Neural progenitor cell (in vitro differentiated cells): ENCODE measurements at regions not wholly inside any gene's neighbourhood (a gene's known extent, or its start where the extent isn't known, plus 50 kb on each side); places are given as distances from the start of the nearest gene placed in this dataset.

Source experiments
- DNase-seq: peaks from one replicate; pipeline ENCODE4 v3.0.0-alpha.2; 2016; ENCODE audit warnings: low spot score
- H2AFZ ChIP-seq: fragments of 200-600 bp; sonication (generic); replicated peaks from 2 replicates; pipeline ENCODE4 v1.6.1; 2016; ENCODE audit warnings: antibody characterized with exemption
- H3F3A ChIP-seq: fragments of 200-600 bp; sonication (generic); 2 replicates; pipeline ENCODE4 v1.6.1; 2016; ENCODE audit warnings: antibody characterized with exemption, low read depth
- H3K27ac ChIP-seq: fragments of 200-600 bp; sonication (generic); 2 replicates; pipeline ENCODE4 v1.5.1; 2016; ENCODE audit warnings: mild to moderate bottlenecking
- H3K27me3 ChIP-seq: fragments of 200-600 bp; sonication (generic); 2 replicates; pipeline ENCODE4 v1.6.1; 2016; ENCODE audit warnings: mild to moderate bottlenecking, moderate library complexity
- H3K36me3 ChIP-seq: fragments of 200-600 bp; sonication (generic); 2 replicates; pipeline ENCODE4 v1.5.1; 2016
- H3K4me1 ChIP-seq: fragments of 200-600 bp; sonication (generic); 2 replicates; pipeline ENCODE4 v1.6.1; 2016; ENCODE audit warnings: mixed run types
- H3K4me2 ChIP-seq: fragments of 200-600 bp; sonication (generic); 2 replicates; pipeline ENCODE4 v1.6.1; 2016
- H3K4me3 ChIP-seq: fragments of 200-600 bp; sonication (generic); 2 replicates; pipeline ENCODE4 v1.5.1; 2016
- H3K79me2 ChIP-seq: fragments of 200-600 bp; sonication (generic); 2 replicates; pipeline ENCODE4 v1.6.1; 2016; ENCODE audit warnings: low read depth
- H3K9ac ChIP-seq: fragments of 200-600 bp; sonication (generic); 2 replicates; pipeline ENCODE4 v1.6.1; 2016
- H3K9me3 ChIP-seq: fragments of 200-600 bp; sonication (generic); 2 replicates; pipeline ENCODE4 v1.5.1; 2016; ENCODE audit warnings: low read depth
- H4K20me1 ChIP-seq: fragments of 200-600 bp; sonication (generic); 2 replicates; pipeline ENCODE4 v1.6.1; 2016; ENCODE audit warnings: low read depth
- H3K27ac Mint-ChIP-seq: 3 replicates; pipeline ENCODE4 v1.8.0; 2021; ENCODE audit warnings: mixed read lengths
- H3K27me3 Mint-ChIP-seq: 2 replicates; pipeline ENCODE4 v1.8.0; 2022; ENCODE audit warnings: low read depth, mild to moderate bottlenecking, inconsistent platforms, moderate library complexity, mixed read lengths; ENCODE audit not compliant: insufficient read depth
- H3K36me3 Mint-ChIP-seq: 3 replicates; pipeline ENCODE4 v1.8.0; 2021; ENCODE audit warnings: mixed read lengths
- H3K4me1 Mint-ChIP-seq: 3 replicates; pipeline ENCODE4 v1.8.0; 2021; ENCODE audit warnings: mixed read lengths
- H3K4me3 Mint-ChIP-seq: 3 replicates; pipeline ENCODE4 v1.8.0; 2021; ENCODE audit warnings: mild to moderate bottlenecking, moderate library complexity, mixed read lengths
- H3K9me3 Mint-ChIP-seq: 3 replicates; pipeline ENCODE4 v1.8.0; 2020; ENCODE audit warnings: mixed read lengths
- CTCF ChIP-seq: fragments of 200-600 bp; sonication (generic); IDR thresholded peaks from 2 replicates; pipeline ENCODE4 v1.5.1; 2017; ENCODE audit warnings: antibody characterized with exemption, mild to moderate bottlenecking
- EZH2 ChIP-seq: fragments of 200-600 bp; sonication (generic); IDR thresholded peaks from 2 replicates; pipeline ENCODE4 v1.6.1; 2017; ENCODE audit warnings: antibody characterized with exemption, mild to moderate bottlenecking, moderate library complexity
- EZH2phosphoT487 ChIP-seq: fragments of 200-600 bp; sonication (generic); IDR thresholded peaks from 2 replicates; pipeline ENCODE4 v1.6.1; 2017; ENCODE audit warnings: antibody characterized with exemption

- H3K9ac ChIP-seq = no peak overlapping the region
- no peak overlapping the region for H3K4me2 ChIP-seq
- H3K4me1 Mint-ChIP-seq = no peaks in the 10 kb centered on the region
- no peak for DNase-seq
- no peak overlapping the region for H3K4me3 ChIP-seq
- peaks cover 8% of the 10 kb centered on the region for H3F3A ChIP-seq
- no peaks in the 10 kb centered on the region for H3K9me3 Mint-ChIP-seq
- no peaks in the 10 kb centered on the region for H3K79me2 ChIP-seq
- no peaks in the 10 kb centered on the region for H3K4me1 ChIP-seq
- H3K4me3 Mint-ChIP-seq = no peak overlapping the region
- H3K9me3 ChIP-seq = no peaks in the 10 kb centered on the region
- no peaks in the 10 kb centered on the region for H3K27me3 ChIP-seq
- H2AFZ ChIP-seq = no peak overlapping the region
- no peak overlapping the region for H3K27ac ChIP-seq
- H3K27ac Mint-ChIP-seq = no peak overlapping the region
- no peaks in the 10 kb centered on the region for H3K36me3 Mint-ChIP-seq
- H4K20me1 ChIP-seq = no peaks in the 10 kb centered on the region
- H3K27me3 Mint-ChIP-seq = no peaks in the 10 kb centered on the region
- TF ChIP-seq EZH2 (no peak), CTCF (no peak), EZH2phosphoT487 (no peak)
- no peaks in the 10 kb centered on the region for H3K36me3 ChIP-seq
Measured at GRCh38 chr10:57472823-57473619, 794.7 kb downstream of the IPMK start.

- no peaks in the 10 kb centered on the region for H4K20me1 ChIP-seq
- no peaks in the 10 kb centered on the region for H3K79me2 ChIP-seq
- Mint-ChIP-seq H3K4me1 (no peaks in the 10 kb centered on the region), H3K9me3 (no peaks in the 10 kb centered on the region), H3K27me3 (no peaks in the 10 kb centered on the region), H3K4me3 (no peak overlapping the region), H3K36me3 (no peaks in the 10 kb centered on the region), H3K27ac (no peak overlapping the region)
- no peak overlapping the region for H2AFZ ChIP-seq
- no peaks in the 10 kb centered on the region for H3K4me1 ChIP-seq
- no peaks in the 10 kb centered on the region for H3K9me3 ChIP-seq
- no peak overlapping the region for H3K4me2 ChIP-seq
- H3K36me3 ChIP-seq = no peaks in the 10 kb centered on the region
- no peak overlapping the region for H3K9ac ChIP-seq
- peak; percentile 40 for DNase-seq
- no peaks in the 10 kb centered on the region for H3K27me3 ChIP-seq
- H3K27ac ChIP-seq = no peak overlapping the region
- H3K4me3 ChIP-seq = no peak overlapping the region
- TF ChIP-seq CTCF (no peak), EZH2phosphoT487 (peak; percentile 82), EZH2 (no peak)
- peaks cover 8% of the 10 kb centered on the region for H3F3A ChIP-seq
Measured at GRCh38 chr10:57468894-57469432, 798.7 kb downstream of the IPMK start.

- Mint-ChIP-seq H3K27me3 (no peaks in the 10 kb centered on the region), H3K27ac (no peak overlapping the region), H3K4me1 (no peaks in the 10 kb centered on the region), H3K4me3 (no peak overlapping the region), H3K9me3 (no peaks in the 10 kb centered on the region), H3K36me3 (no peaks in the 10 kb centered on the region)
- no peak overlapping the region for H2AFZ ChIP-seq
- peaks cover 8% of the 10 kb centered on the region for H3F3A ChIP-seq
- no peak overlapping the region for H3K9ac ChIP-seq
- H3K4me1 ChIP-seq = no peaks in the 10 kb centered on the region
- no peak overlapping the region for H3K4me2 ChIP-seq
- no peak overlapping the region for H3K4me3 ChIP-seq
- H4K20me1 ChIP-seq = no peaks in the 10 kb centered on the region
- H3K27me3 ChIP-seq = no peaks in the 10 kb centered on the region
- TF ChIP-seq EZH2phosphoT487 (no peak), CTCF (no peak), EZH2 (no peak)
- no peak overlapping the region for H3K27ac ChIP-seq
- H3K36me3 ChIP-seq = no peaks in the 10 kb centered on the region
- H3K9me3 ChIP-seq = no peaks in the 10 kb centered on the region
- H3K79me2 ChIP-seq = no peaks in the 10 kb centered on the region
- DNase-seq = no peak
Measured at GRCh38 chr10:57465155-57465554, 802.5 kb downstream of the IPMK start.
